ENCODE measurements at regions not wholly inside any gene's neighbourhood (a gene's known extent, or its start where the extent isn't known, plus 50 kb on each side); places are given as distances from the start of the nearest gene placed in this dataset.

DNA sequence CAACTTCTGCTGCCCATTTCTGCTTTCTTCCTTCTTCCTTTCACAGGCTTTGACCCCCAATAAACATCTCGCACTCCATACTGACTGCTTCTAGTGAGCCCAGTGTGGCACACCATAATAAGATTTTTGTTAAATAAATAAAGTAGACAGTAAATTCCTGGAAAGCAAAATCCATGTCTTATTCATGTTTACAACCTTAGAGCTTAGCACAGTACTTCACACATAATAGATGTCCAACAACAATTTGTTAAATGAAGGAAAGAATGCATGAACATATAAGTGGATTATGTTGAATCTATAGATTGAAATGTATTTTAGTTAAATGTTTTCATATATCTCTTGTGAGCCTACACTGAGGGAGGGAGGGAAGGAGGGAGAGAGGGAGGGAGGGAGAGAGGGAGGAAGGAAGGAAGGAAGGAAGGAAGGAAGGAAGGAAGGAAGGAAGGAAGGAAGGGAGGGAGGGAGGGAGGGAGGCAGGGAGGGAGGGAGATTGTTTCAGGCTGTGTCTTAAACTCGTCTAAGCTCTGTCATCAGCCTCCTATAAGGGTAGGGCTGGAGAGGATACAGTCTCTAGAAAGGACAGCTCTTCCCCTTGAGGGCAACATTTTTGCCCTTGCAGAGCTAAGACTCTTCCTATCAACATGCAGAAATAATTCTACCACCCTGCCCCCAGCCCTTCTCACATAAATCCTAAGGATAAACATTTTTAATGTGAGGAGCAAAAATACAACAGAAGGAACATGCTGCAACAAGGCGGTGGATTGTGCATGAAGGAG, 168.1 kb downstream of the BARX2 start:
- TF ChIP-seq POLR2A (IDR thresholded peaks at IDR 0.05), result no peak
- TF ChIP-seq, protein P1, sequence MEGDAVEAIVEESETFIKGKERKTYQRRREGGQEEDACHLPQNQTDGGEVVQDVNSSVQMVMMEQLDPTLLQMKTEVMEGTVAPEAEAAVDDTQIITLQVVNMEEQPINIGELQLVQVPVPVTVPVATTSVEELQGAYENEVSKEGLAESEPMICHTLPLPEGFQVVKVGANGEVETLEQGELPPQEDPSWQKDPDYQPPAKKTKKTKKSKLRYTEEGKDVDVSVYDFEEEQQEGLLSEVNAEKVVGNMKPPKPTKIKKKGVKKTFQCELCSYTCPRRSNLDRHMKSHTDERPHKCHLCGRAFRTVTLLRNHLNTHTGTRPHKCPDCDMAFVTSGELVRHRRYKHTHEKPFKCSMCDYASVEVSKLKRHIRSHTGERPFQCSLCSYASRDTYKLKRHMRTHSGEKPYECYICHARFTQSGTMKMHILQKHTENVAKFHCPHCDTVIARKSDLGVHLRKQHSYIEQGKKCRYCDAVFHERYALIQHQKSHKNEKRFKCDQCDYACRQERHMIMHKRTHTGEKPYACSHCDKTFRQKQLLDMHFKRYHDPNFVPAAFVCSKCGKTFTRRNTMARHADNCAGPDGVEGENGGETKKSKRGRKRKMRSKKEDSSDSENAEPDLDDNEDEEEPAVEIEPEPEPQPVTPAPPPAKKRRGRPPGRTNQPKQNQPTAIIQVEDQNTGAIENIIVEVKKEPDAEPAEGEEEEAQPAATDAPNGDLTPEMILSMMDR (IDR thresholded peaks at IDR 0.05), result no peak
- no peak for TF ChIP-seq EP300 (IDR thresholded peaks at IDR 0.05)
- TF ChIP-seq POLR2AphosphoS5 (IDR thresholded peaks at IDR 0.05), result no peak

All from sigmoid colon (tissue), 4 donors.